ENCODE measurements at regions not wholly inside any gene's neighbourhood (a gene's known extent, or its start where the extent isn't known, plus 50 kb on each side); places are given as distances from the start of the nearest gene placed in this dataset.

GRCh38 chr7:112887976-112888375 is 97.8 kb upstream of the TMEM168 start:
- Histone ChIP-seq H3K9me3 (ENCODE audit: control insufficient read depth in 1 of 2, insufficient read depth in 1 of 2, low read depth in 1 of 2, low read length in 2 of 2) (no peaks in the 10 kb centered on the region), H3K4me3 (replicated peaks in 1 of 2; ENCODE audit: low read depth in 1 of 2, low read length in 2 of 2) (no peak overlapping the region), H2AFZ (ENCODE audit: low read depth, low read length, poor library complexity, severe bottlenecking) (no peak overlapping the region), H3K36me3 (ENCODE audit: control insufficient read depth in 1 of 2, insufficient read depth in 2 of 2, low read length in 2 of 2) (no peaks in the 10 kb centered on the region), H3K9ac (ENCODE audit: low read length) (no peak overlapping the region), H3K27me3 (ENCODE audit: insufficient read depth, low read length) (no peaks in the 10 kb centered on the region), H3K79me2 (ENCODE audit: insufficient read depth, low read length) (no peaks in the 10 kb centered on the region), H3K4me2 (ENCODE audit: low read length) (no peak overlapping the region), H3K4me1 (ENCODE audit: control insufficient read depth in 1 of 2, insufficient read depth in 2 of 2, low read length in 2 of 2) (no peaks in the 10 kb centered on the region), H4K20me1 (ENCODE audit: insufficient read depth) (no peaks in the 10 kb centered on the region), H3K9me2 (ENCODE audit: insufficient read depth) (no peaks in the 10 kb centered on the region), H3K27ac (ENCODE audit: low read depth, low read length) (no peak overlapping the region)
- intact Hi-C loops (cut with micrococcal nuclease) = no loop called here
- RAD21 ChIA-PET (ENCODE audit: low non-redundant PET in 1 of 2, low total read pairs in 2 of 2, uncharacterized antibody in 2 of 2, unreplicated experiment in 2 of 2) = no interaction called here
- TF ChIP-seq ZBTB33 (IDR thresholded peaks at IDR 0.05; ENCODE audit: extremely low read depth, insufficient replicate concordance, low read length) (no peak), CEBPB (IDR thresholded peaks at IDR 0.05; ENCODE audit: low read depth) (no peak), EZH2phosphoT487 (IDR thresholded peaks at IDR 0.05; ENCODE audit: borderline replicate concordance) (no peak), CBX3 (IDR thresholded peaks at IDR 0.05; ENCODE audit: low read depth) (no peak)
- ATAC-seq = no peak
- no TSS peak for BruUV-seq (replicated peaks)
- POLR2A ChIA-PET = no interaction called here
- CTCF ChIA-PET = no interaction called here
- no peak for DNase-seq (ENCODE audit: low read depth, low spot score)

GRCh38 chr7:112887337-112887736 is 97.1 kb upstream of the TMEM168 start:
- no peaks in the 10 kb centered on the region for H3K79me2 ChIP-seq (ENCODE audit: insufficient read depth, low read length)
- no peak overlapping the region for H2AFZ ChIP-seq (ENCODE audit: low read depth, low read length, poor library complexity, severe bottlenecking)
- H3K27me3 ChIP-seq (ENCODE audit: insufficient read depth, low read length) = no peaks in the 10 kb centered on the region
- RAD21 ChIA-PET (ENCODE audit: low non-redundant PET in 1 of 2, low total read pairs in 2 of 2, uncharacterized antibody in 2 of 2, unreplicated experiment in 2 of 2) = no interaction called here
- H3K9ac ChIP-seq (ENCODE audit: low read length) = no peak overlapping the region
- CTCF ChIA-PET = no interaction called here
- no peaks in the 10 kb centered on the region for H4K20me1 ChIP-seq (ENCODE audit: insufficient read depth)
- intact Hi-C loops (cut with micrococcal nuclease) = no loop called here
- no peak overlapping the region for H3K4me2 ChIP-seq (ENCODE audit: low read length)
- no peaks in the 10 kb centered on the region for H3K9me2 ChIP-seq (ENCODE audit: insufficient read depth)
- no peaks in the 10 kb centered on the region for H3K4me1 ChIP-seq (ENCODE audit: control insufficient read depth in 1 of 2, insufficient read depth in 2 of 2, low read length in 2 of 2)
- no peak for TF ChIP-seq TCF7L2 (IDR thresholded peaks at IDR 0.05; ENCODE audit: borderline replicate concordance, extremely low read depth, insufficient read depth, insufficient read length)
- no peak for TF ChIP-seq EZH2phosphoT487 (IDR thresholded peaks at IDR 0.05; ENCODE audit: borderline replicate concordance)
- no peak for TF ChIP-seq ZFX (IDR thresholded peaks at IDR 0.05)
- TF ChIP-seq ZNF274 (IDR thresholded peaks at IDR 0.05; ENCODE audit: low read depth, low read length) = no peak
- no peak for TF ChIP-seq JUND (IDR thresholded peaks at IDR 0.05)
- no peak for TF ChIP-seq FOSL1 (IDR thresholded peaks at IDR 0.05; ENCODE audit: low read depth)
- no peak for TF ChIP-seq POLR2AphosphoS5 (IDR thresholded peaks at IDR 0.05; ENCODE audit: low read depth, low read length)
- TF ChIP-seq RAD21 (IDR thresholded peaks at IDR 0.05; ENCODE audit: low read depth) = no peak
- no peak for TF ChIP-seq CEBPB (IDR thresholded peaks at IDR 0.05; ENCODE audit: low read depth)
- no peak for TF ChIP-seq CBX3 (IDR thresholded peaks at IDR 0.05; ENCODE audit: low read depth)
- TF ChIP-seq SRF (IDR thresholded peaks at IDR 0.05; ENCODE audit: low read depth) = no peak
- no peaks in the 10 kb centered on the region for H3K9me3 ChIP-seq (ENCODE audit: control insufficient read depth in 1 of 2, insufficient read depth in 1 of 2, low read depth in 1 of 2, low read length in 2 of 2)
- no peak overlapping the region for H3K27ac ChIP-seq (ENCODE audit: low read depth, low read length)
- DNase-seq (ENCODE audit: low read depth, low spot score) (no peak), ATAC-seq (no peak)
- H3K4me3 ChIP-seq (replicated peaks in 1 of 2; ENCODE audit: low read depth in 1 of 2, low read length in 2 of 2) = no peak overlapping the region
- H3K36me3 ChIP-seq (ENCODE audit: control insufficient read depth in 1 of 2, insufficient read depth in 2 of 2, low read length in 2 of 2) = no peaks in the 10 kb centered on the region
- no TSS peak for BruUV-seq (replicated peaks)
- POLR2A ChIA-PET = no interaction called here
